ENCODE measurements at regions not wholly inside any gene's neighbourhood (a gene's known extent, or its start where the extent isn't known, plus 50 kb on each side); places are given as distances from the start of the nearest gene placed in this dataset.
"Not testable (repeated sequence)": the region's sequence is repeated elsewhere in the genome, so short reads cannot be mapped to it uniquely, and the experiment has no call there.

DNA sequence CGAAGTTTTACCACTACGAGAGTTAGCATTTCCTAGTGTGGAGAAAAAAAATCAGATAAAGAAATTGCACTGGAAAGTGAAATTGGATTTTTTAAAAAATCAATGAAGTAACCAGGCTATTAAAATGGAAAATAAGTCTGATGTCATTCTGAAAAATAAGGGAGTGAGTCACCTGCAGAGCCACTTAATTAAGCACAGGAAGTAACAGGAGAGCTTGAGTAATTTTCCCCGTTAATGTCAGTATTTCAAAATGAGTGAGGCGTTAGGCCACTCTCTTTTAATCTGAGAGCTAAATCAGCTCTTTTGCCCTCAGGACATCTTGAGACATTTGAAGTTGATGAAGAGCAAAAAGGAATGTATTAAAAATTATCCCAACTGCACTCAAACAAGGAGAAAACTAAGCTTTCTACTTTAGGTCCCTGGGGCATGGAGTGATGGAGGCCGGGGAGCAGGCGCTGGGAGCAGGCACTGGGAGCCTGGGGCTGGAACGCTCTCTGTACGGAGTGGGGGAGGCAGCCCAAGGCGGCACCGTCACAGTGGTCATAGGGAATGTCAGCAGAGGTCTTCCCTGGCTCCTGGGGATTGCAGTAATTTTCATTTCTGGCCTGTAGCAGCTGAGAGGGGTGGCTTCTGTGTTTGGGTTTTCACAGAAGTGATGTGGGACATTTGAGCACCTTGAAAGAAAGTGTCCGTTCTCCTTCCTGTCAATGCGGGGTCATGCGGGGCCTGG lies 194.6 kb downstream of the BCL2L11 start:
- not testable (repeated sequence) for H3K4me1 ChIP-seq (ENCODE audit: control insufficient read depth, insufficient read depth, low read length); H3K4me3 ChIP-seq (ENCODE audit: low read depth, low read length); H3K36me3 ChIP-seq (ENCODE audit: control insufficient read depth, insufficient read depth, low read length); H3K27me3 ChIP-seq (ENCODE audit: control insufficient read depth, insufficient read depth, low read length); H3K9me3 ChIP-seq (ENCODE audit: control insufficient read depth, insufficient read depth, low read length); H3K9ac ChIP-seq (ENCODE audit: low read depth, low read length)

DNA sequence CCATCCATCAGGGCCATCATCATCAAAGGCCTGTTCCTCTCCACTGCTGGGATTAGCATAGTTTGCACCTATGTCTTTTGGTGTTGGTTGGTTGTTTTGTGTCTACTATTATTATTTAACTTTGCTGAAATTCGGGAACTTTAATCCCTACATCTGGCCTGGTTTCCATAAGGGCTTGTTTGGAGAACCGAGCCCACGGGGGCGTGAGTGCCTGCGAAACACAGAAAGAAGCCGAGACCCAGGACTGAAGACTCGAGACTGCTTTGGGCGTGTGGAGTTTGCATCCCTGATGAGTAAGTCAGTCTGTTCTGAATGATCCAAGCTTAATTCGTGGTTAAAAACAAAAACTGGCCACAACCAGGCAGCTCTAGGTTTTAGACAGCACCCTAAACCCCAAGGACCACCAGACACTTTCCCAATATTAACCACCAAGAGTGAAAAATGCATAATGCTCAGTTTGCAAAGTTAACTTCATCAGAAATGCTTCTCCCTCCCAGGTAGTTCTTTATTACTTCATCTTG lies 195.6 kb downstream of the BCL2L11 start:
- not testable (repeated sequence) for H3K36me3 ChIP-seq (ENCODE audit: control insufficient read depth, insufficient read depth, low read length); H3K27me3 ChIP-seq (ENCODE audit: control insufficient read depth, insufficient read depth, low read length); H3K4me3 ChIP-seq (ENCODE audit: low read depth, low read length); H3K9me3 ChIP-seq (ENCODE audit: control insufficient read depth, insufficient read depth, low read length); H3K4me1 ChIP-seq (ENCODE audit: control insufficient read depth, insufficient read depth, low read length); H3K9ac ChIP-seq (ENCODE audit: low read depth, low read length)

DNA sequence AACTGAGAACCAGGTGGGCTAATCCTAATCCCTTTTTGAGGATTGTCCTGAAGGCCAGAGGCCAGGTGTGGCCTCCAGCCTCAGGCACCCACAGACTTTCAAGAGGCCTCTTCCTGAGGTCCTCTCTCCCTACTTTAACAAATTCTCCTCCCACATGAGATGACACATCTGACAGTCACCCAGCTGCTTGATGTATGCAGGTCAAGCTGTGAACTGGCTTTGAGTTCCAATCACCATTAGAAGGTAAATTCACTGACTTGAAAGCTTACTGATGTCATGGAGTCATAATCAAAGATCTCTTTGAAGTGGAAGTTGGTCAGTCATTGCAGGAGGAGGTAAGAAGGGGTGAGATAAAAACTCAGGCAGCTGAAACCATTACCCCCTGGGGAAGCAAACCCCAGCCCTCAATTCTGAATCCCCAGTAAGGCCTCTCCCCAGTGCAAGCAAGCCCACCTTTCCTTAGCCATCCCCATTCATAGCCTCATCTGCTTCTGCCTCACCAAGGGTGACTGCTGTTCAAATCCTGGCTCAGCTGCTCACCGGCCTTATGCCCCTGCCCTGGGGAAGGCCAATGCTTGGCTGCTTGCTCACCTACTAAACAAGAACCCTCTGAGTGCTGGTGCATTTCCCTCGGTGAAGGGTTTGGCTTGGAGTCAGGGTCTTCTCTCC lies 196.3 kb downstream of the BCL2L11 start:
- not testable (repeated sequence) for H3K9ac ChIP-seq (ENCODE audit: low read depth, low read length); H3K9me3 ChIP-seq (ENCODE audit: control insufficient read depth, insufficient read depth, low read length); H3K4me3 ChIP-seq (ENCODE audit: low read depth, low read length); H3K27me3 ChIP-seq (ENCODE audit: control insufficient read depth, insufficient read depth, low read length); H3K36me3 ChIP-seq (ENCODE audit: control insufficient read depth, insufficient read depth, low read length); H3K4me1 ChIP-seq (ENCODE audit: control insufficient read depth, insufficient read depth, low read length)

DNA sequence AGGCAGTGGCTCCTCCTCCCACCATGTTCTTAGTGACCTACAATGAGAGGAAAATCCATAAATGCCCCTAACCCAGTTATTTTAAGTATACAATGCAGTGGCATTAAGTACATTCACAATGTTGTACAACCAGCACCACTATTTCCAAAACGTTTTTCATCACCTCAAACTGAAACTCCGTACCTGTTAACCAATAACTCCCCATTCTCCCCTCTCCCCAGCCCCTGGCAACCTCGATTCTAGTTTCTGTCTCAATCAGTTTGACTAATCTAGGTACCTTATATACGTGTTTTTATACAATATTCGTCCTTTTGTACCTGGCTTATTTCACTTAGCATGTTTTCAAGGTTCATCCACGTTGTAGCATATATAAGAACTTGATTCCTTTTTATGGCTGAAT lies 198.8 kb downstream of the BCL2L11 start:
- not testable (repeated sequence) for H3K4me3 ChIP-seq (ENCODE audit: low read depth, low read length); H3K9me3 ChIP-seq (ENCODE audit: control insufficient read depth, insufficient read depth, low read length); H3K27me3 ChIP-seq (ENCODE audit: control insufficient read depth, insufficient read depth, low read length)

DNA sequence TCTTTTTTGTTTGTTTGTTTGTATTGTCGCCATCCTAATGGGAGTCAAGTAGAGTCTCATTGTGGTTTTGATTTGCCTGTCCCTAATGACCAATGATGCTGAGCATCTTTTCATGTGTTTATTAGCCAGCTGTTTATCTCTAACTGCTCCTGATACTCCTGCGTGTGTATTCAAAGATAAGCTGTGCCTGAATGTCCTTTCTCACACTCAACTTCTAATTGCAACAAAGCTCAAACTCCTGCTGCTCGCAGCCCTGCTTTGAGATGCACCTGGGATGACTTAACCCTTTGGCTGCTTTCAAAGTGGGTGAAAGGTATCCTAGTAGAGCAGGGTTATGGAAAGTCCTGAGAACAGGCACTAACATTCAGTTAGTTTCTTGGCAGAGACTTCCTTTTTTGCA lies 199.6 kb downstream of the BCL2L11 start:
- not testable (repeated sequence) for H3K36me3 ChIP-seq (ENCODE audit: control insufficient read depth, insufficient read depth, low read length); H3K9me3 ChIP-seq (ENCODE audit: control insufficient read depth, insufficient read depth, low read length); H3K4me1 ChIP-seq (ENCODE audit: control insufficient read depth, insufficient read depth, low read length); H3K4me3 ChIP-seq (ENCODE audit: low read depth, low read length); H3K9ac ChIP-seq (ENCODE audit: low read depth, low read length); H3K27me3 ChIP-seq (ENCODE audit: control insufficient read depth, insufficient read depth, low read length)

More for the DNA sequence above, 198.8 kb downstream of the BCL2L11 start:
- H3K9ac ChIP-seq (ENCODE audit: low read depth, low read length); H3K36me3 ChIP-seq (ENCODE audit: control insufficient read depth, insufficient read depth, low read length); H3K4me1 ChIP-seq (ENCODE audit: control insufficient read depth, insufficient read depth, low read length): not testable (repeated sequence)

DNA sequence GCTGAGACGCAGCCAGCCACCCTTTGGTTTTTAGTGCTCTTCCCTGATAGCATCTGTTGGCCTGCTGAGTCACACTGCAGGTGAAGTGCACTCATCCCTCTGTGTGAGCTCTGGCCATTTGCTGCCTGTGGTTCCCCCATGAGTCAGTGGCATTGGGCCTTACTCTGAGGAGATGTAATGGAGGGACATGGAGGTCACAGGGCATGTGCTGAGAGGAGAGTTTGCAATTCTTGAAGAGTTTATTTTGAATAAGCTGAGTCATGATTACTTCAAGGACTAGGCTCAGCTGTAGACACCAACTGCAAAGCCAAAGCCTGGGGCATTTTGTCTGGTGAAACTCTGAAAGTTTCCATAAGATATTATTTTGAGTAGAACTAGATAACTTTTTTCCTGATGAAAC lies 200.3 kb downstream of the BCL2L11 start:
- not testable (repeated sequence) for H3K4me3 ChIP-seq (ENCODE audit: low read depth, low read length); H3K9ac ChIP-seq (ENCODE audit: low read depth, low read length); H3K4me1 ChIP-seq (ENCODE audit: control insufficient read depth, insufficient read depth, low read length); H3K9me3 ChIP-seq (ENCODE audit: control insufficient read depth, insufficient read depth, low read length); H3K27me3 ChIP-seq (ENCODE audit: control insufficient read depth, insufficient read depth, low read length); H3K36me3 ChIP-seq (ENCODE audit: control insufficient read depth, insufficient read depth, low read length)

DNA sequence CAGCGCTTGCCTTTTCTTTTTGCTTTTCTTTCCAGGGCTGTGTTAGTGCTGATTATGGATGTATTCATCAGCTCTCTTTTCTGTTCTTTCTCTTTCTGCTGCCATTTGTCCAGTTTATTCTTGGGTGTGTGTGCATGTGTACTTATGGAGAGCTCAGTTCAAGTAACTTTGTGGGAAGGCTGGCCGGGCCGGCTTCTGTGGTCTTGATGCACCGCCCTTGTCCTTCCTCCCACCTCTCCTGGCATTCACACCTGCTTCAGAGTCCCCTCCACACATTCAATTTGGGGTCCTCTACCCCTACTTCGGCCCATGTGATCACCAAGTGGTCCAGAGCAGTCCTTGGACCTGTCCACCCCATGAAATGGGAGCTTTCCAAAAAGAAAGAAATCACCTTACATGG lies 202.7 kb downstream of the BCL2L11 start:
- H3K36me3 ChIP-seq (ENCODE audit: control insufficient read depth, insufficient read depth, low read length); H3K4me3 ChIP-seq (ENCODE audit: low read depth, low read length); H3K9ac ChIP-seq (ENCODE audit: low read depth, low read length); H3K4me1 ChIP-seq (ENCODE audit: control insufficient read depth, insufficient read depth, low read length); H3K9me3 ChIP-seq (ENCODE audit: control insufficient read depth, insufficient read depth, low read length); H3K27me3 ChIP-seq (ENCODE audit: control insufficient read depth, insufficient read depth, low read length): not testable (repeated sequence)

DNA sequence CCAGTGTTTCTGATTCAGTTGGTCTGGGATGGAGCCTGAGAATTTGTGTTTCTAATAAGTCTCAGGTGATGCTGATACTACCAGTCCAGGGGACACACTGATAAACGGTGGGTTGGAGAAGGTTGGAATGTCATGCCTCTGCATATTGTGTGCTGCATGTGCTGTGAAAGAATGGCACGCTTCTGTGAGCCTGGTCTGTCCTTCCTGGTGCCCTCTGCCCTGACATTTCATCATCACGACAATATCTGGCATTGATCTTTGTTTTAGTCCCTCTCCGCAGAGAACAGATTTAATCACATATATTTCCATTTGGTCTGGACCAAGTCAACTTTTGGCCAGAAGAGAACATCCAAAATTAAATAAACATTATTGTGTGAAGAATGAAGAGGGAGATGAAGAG lies 207.0 kb downstream of the BCL2L11 start:
- not testable (repeated sequence) for H3K9me3 ChIP-seq (ENCODE audit: control insufficient read depth, insufficient read depth, low read length); H3K9ac ChIP-seq (ENCODE audit: low read depth, low read length); H3K36me3 ChIP-seq (ENCODE audit: control insufficient read depth, insufficient read depth, low read length); H3K4me1 ChIP-seq (ENCODE audit: control insufficient read depth, insufficient read depth, low read length); H3K4me3 ChIP-seq (ENCODE audit: low read depth, low read length); H3K27me3 ChIP-seq (ENCODE audit: control insufficient read depth, insufficient read depth, low read length)

DNA sequence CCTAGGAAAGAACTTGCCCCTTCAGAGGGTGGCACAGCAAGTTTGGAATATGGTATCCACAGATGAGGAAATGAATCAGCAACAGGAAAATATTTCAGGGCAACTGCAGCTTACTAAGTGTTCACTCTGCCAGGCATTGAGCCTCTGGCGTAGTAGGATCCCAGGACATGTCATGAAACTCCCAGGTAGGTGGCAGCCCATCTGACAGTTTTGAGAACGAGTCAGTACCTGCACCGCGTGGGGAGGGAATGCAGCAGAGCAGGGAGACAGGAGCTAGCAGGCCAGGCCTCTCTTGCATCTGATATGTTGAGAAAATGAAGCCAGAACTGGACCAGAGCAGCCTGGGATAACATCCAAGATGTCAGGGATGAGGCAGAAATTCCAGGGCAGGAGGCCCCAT lies 208.6 kb downstream of the BCL2L11 start:
- H3K4me3 ChIP-seq (ENCODE audit: low read depth, low read length); H3K27me3 ChIP-seq (ENCODE audit: control insufficient read depth, insufficient read depth, low read length); H3K36me3 ChIP-seq (ENCODE audit: control insufficient read depth, insufficient read depth, low read length); H3K9ac ChIP-seq (ENCODE audit: low read depth, low read length); H3K9me3 ChIP-seq (ENCODE audit: control insufficient read depth, insufficient read depth, low read length); H3K4me1 ChIP-seq (ENCODE audit: control insufficient read depth, insufficient read depth, low read length): not testable (repeated sequence)

DNA sequence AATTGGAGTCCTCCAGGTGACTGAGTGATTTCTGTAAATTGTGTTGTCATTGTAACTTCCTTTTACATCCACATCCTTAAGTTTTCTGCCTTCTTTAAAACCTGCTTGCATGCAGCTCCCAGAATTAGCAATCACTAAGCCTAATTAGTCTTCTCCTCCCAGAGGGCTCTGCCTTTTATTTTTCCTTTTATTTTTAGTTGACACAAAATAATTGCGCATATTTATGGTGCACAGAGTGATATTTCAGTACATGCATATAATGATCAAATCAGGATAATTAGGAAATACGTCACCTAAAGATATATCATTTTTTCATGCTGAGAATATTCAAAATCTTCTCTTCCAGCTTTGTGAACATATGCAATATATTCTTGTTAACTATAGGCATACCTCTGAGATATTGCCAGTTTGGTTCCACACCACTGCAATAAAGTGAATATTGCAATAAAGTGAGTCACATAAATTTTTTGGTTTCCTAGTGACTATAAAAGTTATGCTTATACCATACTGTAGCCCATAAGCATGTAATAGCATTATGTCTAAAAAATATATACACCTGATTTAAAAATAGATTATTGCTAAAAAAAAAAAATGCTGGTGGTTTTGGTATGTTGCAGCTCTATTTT lies 210.5 kb downstream of the BCL2L11 start:
- not testable (repeated sequence) for H3K27me3 ChIP-seq (ENCODE audit: control insufficient read depth, insufficient read depth, low read length); H3K9me3 ChIP-seq (ENCODE audit: control insufficient read depth, insufficient read depth, low read length); H3K4me3 ChIP-seq (ENCODE audit: low read depth, low read length)

DNA sequence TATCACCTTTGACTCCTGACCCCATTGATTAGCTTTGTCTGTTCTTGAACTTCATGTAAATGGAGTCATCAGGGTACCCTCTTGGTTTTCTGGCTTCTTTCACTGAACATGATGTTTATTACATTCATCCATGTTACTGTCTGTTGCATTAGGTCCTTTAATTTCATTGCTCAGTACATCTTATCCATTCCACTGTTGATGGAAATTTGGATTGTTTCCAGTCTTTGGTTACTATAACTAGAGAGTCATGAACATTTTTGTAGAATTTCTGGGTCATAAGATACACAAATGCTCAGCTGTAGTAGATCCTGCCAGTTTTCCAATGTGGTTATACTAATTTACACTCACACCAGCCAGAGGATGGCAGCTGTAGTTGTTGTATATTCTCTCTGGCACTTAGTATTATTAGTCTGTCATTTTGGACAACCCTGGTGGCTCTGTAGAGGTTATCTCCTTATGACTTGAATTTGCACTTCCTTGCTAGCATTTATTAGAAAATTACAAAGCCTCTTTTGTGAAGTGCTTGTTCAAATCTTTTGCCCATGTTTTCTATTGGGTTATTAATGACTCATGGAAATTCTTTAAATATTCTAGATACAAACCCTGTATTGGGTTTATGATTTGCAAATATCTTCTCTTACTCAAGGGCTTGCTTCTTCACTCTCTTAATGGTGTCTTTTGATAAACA lies 214.7 kb downstream of the BCL2L11 start:
- not testable (repeated sequence) for H3K9me3 ChIP-seq (ENCODE audit: control insufficient read depth, insufficient read depth, low read length); H3K27me3 ChIP-seq (ENCODE audit: control insufficient read depth, insufficient read depth, low read length); H3K9ac ChIP-seq (ENCODE audit: low read depth, low read length); H3K4me1 ChIP-seq (ENCODE audit: control insufficient read depth, insufficient read depth, low read length); H3K4me3 ChIP-seq (ENCODE audit: low read depth, low read length); H3K36me3 ChIP-seq (ENCODE audit: control insufficient read depth, insufficient read depth, low read length)

More for the DNA sequence above, 210.5 kb downstream of the BCL2L11 start:
- H3K9ac ChIP-seq (ENCODE audit: low read depth, low read length); H3K36me3 ChIP-seq (ENCODE audit: control insufficient read depth, insufficient read depth, low read length); H3K4me1 ChIP-seq (ENCODE audit: control insufficient read depth, insufficient read depth, low read length): not testable (repeated sequence)

DNA sequence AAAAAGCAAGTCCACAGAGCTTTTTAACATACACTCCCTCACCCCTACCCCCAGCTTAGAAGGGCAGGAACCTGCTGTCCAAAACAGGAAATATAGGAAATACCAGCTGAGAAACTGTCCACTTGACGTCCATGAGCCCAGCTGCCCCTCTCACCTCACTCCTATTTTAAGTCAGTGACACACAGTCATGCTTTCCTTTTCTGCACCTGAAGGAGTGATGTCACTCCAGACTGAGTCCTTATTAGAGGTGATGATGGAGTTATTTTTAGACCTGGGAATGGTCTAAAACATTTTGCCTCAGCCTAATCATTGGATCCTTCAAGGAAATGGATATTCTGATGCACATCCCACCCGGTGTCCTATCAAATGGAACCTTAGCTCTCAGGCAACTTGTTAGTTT lies 217.8 kb downstream of the BCL2L11 start:
- not testable (repeated sequence) for H3K9me3 ChIP-seq (ENCODE audit: control insufficient read depth, insufficient read depth, low read length); H3K27me3 ChIP-seq (ENCODE audit: control insufficient read depth, insufficient read depth, low read length); H3K4me1 ChIP-seq (ENCODE audit: control insufficient read depth, insufficient read depth, low read length); H3K36me3 ChIP-seq (ENCODE audit: control insufficient read depth, insufficient read depth, low read length); H3K4me3 ChIP-seq (ENCODE audit: low read depth, low read length); H3K9ac ChIP-seq (ENCODE audit: low read depth, low read length)
